GM10266 (cell line): ENCODE measurements at regions not wholly inside any gene's neighbourhood (a gene's known extent, or its start where the extent isn't known, plus 50 kb on each side); places are given as distances from the start of the nearest gene placed in this dataset.
"Not testable (repeated sequence)": the region's sequence is repeated elsewhere in the genome, so short reads cannot be mapped to it uniquely, and the experiment has no call there.

Source experiments
- DNase-seq: peaks from one replicate; pipeline ENCODE4 v3.0.0; 2012; ENCODE audit errors: extremely low spot score
- CTCF ChIP-seq: IDR thresholded peaks from 2 replicates; pipeline ENCODE4 v1.5.1; 2012; ENCODE audit warnings: mild to moderate bottlenecking, low read depth; ENCODE audit not compliant: control insufficient read depth, insufficient read depth; ENCODE audit errors: missing control alignments

- no peak for TF ChIP-seq CTCF
- DNase-seq, result no peak
These were observed 128.7 kb downstream of the LRRN1 start for GRCh38 chr3:3927965-3928364.

- not testable (repeated sequence) for DNase-seq
These were observed 142.1 kb downstream of the LRRN1 start for GRCh38 chr3:3941380-3941779.

- DNase-seq, result no peak
- TF ChIP-seq CTCF, result no peak
These were observed 151.8 kb downstream of the LRRN1 start for GRCh38 chr3:3951071-3951470.

GRCh38 chr3:3951501-3951900 lies 152.3 kb downstream of the LRRN1 start:
- TF ChIP-seq CTCF, result no peak
- DNase-seq, result no peak

- not testable (repeated sequence) for DNase-seq
These were observed 163.6 kb downstream of the LRRN1 start for GRCh38 chr3:3962867-3963266.

GRCh38 chr3:3984053-3984452 lies 184.8 kb downstream of the LRRN1 start:
- no peak for DNase-seq
- no peak for TF ChIP-seq CTCF

- DNase-seq, result no peak
- TF ChIP-seq CTCF, result no peak
These were observed 192.4 kb downstream of the LRRN1 start for GRCh38 chr3:3991598-3991997.

- no peak for TF ChIP-seq CTCF
- no peak for DNase-seq
These were observed 193.2 kb downstream of the LRRN1 start for GRCh38 chr3:3992312-3992874.
